ENCODE measurements at regions not wholly inside any gene's neighbourhood (a gene's known extent, or its start where the extent isn't known, plus 50 kb on each side); places are given as distances from the start of the nearest gene placed in this dataset.
A peak's percentile ranks its signal among the peaks of the same experiment; 100 is the strongest.

DNA sequence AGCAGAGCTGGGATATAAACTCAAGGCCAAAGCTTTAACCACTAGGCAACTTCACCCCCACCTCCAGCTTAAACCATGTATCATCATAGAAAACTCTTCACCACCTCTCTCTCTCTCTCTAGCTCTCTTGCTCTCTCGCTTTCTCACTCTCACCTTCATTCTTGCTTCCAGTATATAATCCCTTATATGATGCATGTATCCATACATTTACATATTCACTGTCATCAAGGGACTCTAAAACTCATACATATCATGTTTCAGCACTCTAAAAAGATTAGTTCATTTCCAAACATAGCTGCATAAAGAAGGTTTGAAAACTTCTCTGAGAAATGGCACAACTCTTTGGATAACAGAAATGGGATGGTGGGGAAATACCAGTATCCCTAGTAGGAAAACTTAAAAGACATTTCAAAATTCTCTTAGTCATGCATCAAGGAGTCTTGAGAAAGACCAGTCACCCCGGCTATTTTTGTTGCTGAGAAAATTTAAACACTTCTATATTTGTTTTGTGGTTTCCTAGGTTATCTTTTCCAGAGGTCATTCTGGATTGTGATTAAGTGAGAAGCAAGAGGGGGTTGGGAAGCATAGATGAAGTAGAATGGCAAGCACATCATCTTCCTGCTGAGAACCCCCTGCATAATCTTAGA, 447.8 kb upstream of the THBS1 start:
- Mint-ChIP-seq H3K36me3 (ENCODE audit: low read depth) (no peaks in the 10 kb centered on the region), H3K4me1 (ENCODE audit: low read depth) (peaks cover 4% of the 10 kb centered on the region), H3K27me3 (ENCODE audit: low read depth) (peaks cover 3% of the 10 kb centered on the region), H3K4me3 (no peak overlapping the region), H3K9me3 (no peaks in the 10 kb centered on the region), H3K27ac (no peak overlapping the region)

DNA sequence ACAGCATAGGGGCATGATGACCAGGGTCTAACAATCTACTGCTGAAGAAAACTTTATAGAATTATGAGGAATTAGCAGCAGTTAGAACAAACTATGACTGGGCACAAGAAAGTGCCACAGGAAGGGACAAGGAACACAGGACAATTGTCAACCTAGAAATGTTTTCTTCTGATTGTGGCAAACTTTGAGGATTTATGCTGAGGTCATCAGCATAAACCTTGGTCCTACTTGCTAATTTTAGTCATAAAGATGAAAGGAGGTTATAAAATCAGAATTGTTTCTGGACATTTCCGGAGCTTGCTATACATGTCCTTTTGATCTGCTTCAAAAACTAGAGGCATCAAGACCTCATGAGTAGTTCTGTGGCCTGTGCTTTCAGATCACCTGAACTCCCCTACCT, 446.6 kb upstream of the THBS1 start:
- Mint-ChIP-seq H3K4me1 (ENCODE audit: low read depth) (no peaks in the 10 kb centered on the region), H3K27me3 (ENCODE audit: low read depth) (peaks cover 3% of the 10 kb centered on the region), H3K27ac (no peak overlapping the region), H3K36me3 (ENCODE audit: low read depth) (no peaks in the 10 kb centered on the region), H3K9me3 (no peaks in the 10 kb centered on the region), H3K4me3 (no peak overlapping the region)

DNA sequence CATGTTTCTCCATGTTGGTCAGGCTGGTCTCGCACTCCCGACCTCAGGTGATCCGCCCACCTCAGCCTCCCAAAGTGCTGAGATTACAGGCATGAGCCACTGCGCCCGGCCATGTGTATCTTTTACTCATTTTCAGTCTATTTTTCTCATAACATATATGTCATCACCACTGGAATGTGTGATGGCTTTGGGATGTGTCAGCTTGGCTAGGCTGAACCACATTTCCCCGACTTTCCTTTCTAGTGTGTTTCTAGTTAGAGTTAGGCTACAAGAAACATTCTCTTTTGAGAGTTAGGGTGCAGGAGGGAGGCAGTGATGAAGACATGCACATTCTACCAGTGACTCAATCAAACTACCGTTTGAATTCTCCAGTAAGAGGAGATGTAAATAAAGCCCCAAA, 444.9 kb upstream of the THBS1 start:
- Mint-ChIP-seq H3K9me3 (no peaks in the 10 kb centered on the region), H3K36me3 (ENCODE audit: low read depth) (no peaks in the 10 kb centered on the region), H3K27me3 (ENCODE audit: low read depth) (peaks cover 3% of the 10 kb centered on the region), H3K4me3 (no peak overlapping the region), H3K4me1 (ENCODE audit: low read depth) (peaks cover 6% of the 10 kb centered on the region), H3K27ac (no peak overlapping the region)

- peak overlapping the region; percentile 67 for H3K27ac Mint-ChIP-seq
- no peaks in the 10 kb centered on the region for H3K27me3 Mint-ChIP-seq (ENCODE audit: low read depth)
- peaks cover 21% of the 10 kb centered on the region for H3K4me1 Mint-ChIP-seq (ENCODE audit: low read depth)
- no peak overlapping the region for H3K4me3 Mint-ChIP-seq
- H3K9me3 Mint-ChIP-seq: peaks cover 6% of the 10 kb centered on the region
- H3K36me3 Mint-ChIP-seq (ENCODE audit: low read depth): peaks cover 10% of the 10 kb centered on the region
Measured at GRCh38 chr15:39139431-39140059, 441.3 kb upstream of the THBS1 start.

GRCh38 chr15:39140060-39140604, 440.7 kb upstream of the THBS1 start:
- no peaks in the 10 kb centered on the region for H3K27me3 Mint-ChIP-seq (ENCODE audit: low read depth)

GRCh38 chr15:39142500-39142899, 438.4 kb upstream of the THBS1 start:
- Mint-ChIP-seq H3K4me3 (no peak overlapping the region), H3K36me3 (ENCODE audit: low read depth) (peaks cover 11% of the 10 kb centered on the region), H3K4me1 (ENCODE audit: low read depth) (peaks cover 34% of the 10 kb centered on the region), H3K27ac (peak overlapping the region; percentile 28), H3K27me3 (ENCODE audit: low read depth) (no peaks in the 10 kb centered on the region), H3K9me3 (peaks cover 6% of the 10 kb centered on the region)

More at GRCh38 chr15:39140060-39140604, 440.7 kb upstream of the THBS1 start:
- Mint-ChIP-seq H3K4me1 (ENCODE audit: low read depth) (peaks cover 26% of the 10 kb centered on the region), H3K36me3 (ENCODE audit: low read depth) (peaks cover 11% of the 10 kb centered on the region), H3K4me3 (no peak overlapping the region), H3K9me3 (peaks cover 6% of the 10 kb centered on the region), H3K27ac (peak overlapping the region; percentile 67)

DNA sequence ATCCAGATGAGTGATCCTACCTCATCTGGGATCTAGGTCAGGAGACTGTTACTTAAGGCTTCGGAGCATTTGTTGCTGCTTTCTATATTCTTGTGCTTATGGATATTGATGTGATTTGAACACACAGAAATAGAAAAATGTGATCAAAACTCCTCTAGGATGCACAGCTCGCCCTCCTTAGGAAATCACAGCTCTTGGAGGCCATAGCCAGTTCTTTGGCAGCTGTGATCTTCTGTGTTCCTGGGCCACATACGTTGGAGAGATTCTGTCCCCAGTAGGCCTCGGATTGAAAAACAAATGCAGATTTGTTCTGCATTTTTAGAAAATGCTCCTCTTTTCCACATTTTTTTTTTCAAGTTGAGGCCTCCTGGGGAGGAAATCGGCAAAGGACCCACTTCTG, 437.4 kb upstream of the THBS1 start:
- peaks cover 34% of the 10 kb centered on the region for H3K4me1 Mint-ChIP-seq (ENCODE audit: low read depth)
- H3K9me3 Mint-ChIP-seq: peaks cover 6% of the 10 kb centered on the region
- H3K27ac Mint-ChIP-seq: no peak overlapping the region
- H3K36me3 Mint-ChIP-seq (ENCODE audit: low read depth): peaks cover 11% of the 10 kb centered on the region
- H3K4me3 Mint-ChIP-seq: no peak overlapping the region
- no peaks in the 10 kb centered on the region for H3K27me3 Mint-ChIP-seq (ENCODE audit: low read depth)

GRCh38 chr15:39144051-39144450, 436.8 kb upstream of the THBS1 start:
- H3K4me1 Mint-ChIP-seq (ENCODE audit: low read depth): peaks cover 34% of the 10 kb centered on the region
- peaks cover 6% of the 10 kb centered on the region for H3K9me3 Mint-ChIP-seq
- peak overlapping the region; percentile 79 for H3K27ac Mint-ChIP-seq
- peaks cover 11% of the 10 kb centered on the region for H3K36me3 Mint-ChIP-seq (ENCODE audit: low read depth)
- H3K4me3 Mint-ChIP-seq: peak overlapping the region; percentile 1
- no peaks in the 10 kb centered on the region for H3K27me3 Mint-ChIP-seq (ENCODE audit: low read depth)

DNA sequence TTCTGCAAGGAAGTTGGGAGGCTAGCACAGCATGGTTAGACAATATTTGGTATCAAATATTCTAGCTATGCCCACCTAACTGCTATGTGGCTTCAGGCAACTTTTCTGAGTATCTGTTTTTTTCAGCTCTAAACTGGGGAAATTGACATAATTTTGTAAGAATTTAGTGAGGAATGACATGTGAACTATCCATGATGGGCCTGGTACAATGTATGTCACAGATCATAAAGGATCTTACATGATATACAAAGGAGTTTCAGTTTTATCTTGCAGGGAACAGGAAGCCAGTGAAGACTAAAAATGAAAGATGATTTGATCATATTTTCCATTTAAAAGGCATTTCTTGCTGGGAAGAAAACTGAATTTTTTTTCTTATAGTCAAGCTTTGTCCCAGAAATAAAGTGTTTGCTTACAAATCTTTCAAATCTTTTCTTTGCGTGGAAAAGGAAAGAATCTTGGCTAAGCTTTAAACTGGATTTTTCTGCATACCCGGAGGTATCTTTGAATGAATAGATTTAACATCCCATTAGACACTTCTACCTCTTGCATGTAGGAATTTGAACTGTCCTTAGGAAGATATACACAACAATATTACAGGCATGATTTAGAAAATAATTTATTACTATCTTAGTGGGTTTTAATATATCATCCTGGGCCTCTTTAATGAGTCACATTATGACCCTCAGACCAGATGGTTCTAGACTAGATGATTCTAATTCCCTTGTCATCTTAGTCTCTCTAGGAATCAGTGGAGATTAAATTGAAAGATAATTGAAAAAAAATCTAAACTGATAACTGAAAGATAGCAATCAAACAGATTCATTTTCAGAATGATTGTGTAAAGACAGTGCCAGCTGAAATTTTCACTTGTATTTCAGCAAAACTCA, 436.0 kb upstream of the THBS1 start:
- Mint-ChIP-seq H3K4me1 (ENCODE audit: low read depth) (peaks cover 36% of the 10 kb centered on the region), H3K27ac (peak overlapping the region; percentile 79)

GRCh38 chr15:39145854-39146625, 434.8 kb upstream of the THBS1 start:
- peaks cover 30% of the 10 kb centered on the region for H3K4me1 Mint-ChIP-seq (ENCODE audit: low read depth)
- peaks cover 11% of the 10 kb centered on the region for H3K36me3 Mint-ChIP-seq (ENCODE audit: low read depth)
- peaks cover 6% of the 10 kb centered on the region for H3K9me3 Mint-ChIP-seq
- no peak overlapping the region for H3K27ac Mint-ChIP-seq
- no peaks in the 10 kb centered on the region for H3K27me3 Mint-ChIP-seq (ENCODE audit: low read depth)
- no peak overlapping the region for H3K4me3 Mint-ChIP-seq

More for the DNA sequence above, 436.0 kb upstream of the THBS1 start:
- peaks cover 11% of the 10 kb centered on the region for H3K36me3 Mint-ChIP-seq (ENCODE audit: low read depth)
- H3K9me3 Mint-ChIP-seq: peaks cover 6% of the 10 kb centered on the region
- no peaks in the 10 kb centered on the region for H3K27me3 Mint-ChIP-seq (ENCODE audit: low read depth)
- peak overlapping the region; percentile 1 for H3K4me3 Mint-ChIP-seq

DNA sequence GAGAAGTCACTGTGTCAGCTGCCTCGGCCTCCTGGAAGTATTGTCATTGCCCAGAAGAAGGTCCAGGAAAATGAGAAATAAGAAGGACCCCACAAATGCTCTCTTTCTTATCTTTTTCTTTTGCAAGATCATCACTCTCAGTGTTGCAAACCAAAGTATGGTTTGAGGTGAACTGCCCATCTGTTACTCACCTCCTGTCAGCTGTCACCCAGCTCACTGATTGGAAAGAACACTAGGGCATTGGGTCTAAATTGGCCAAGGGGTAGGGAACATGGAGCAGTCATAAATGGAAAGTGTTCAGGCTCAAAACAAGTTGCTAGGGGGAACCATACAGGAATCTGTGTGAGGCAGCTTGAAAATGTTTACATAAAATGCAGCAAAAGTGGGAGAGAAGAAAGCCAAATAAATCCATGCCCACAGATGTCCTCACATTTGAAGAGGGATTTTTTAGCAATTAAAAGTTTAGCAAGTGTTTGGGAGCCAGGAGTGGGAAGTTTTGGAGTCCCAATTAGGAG, 431.2 kb upstream of the THBS1 start:
- no peaks in the 10 kb centered on the region for H3K9me3 Mint-ChIP-seq
- H3K27ac Mint-ChIP-seq: no peak overlapping the region
- peaks cover 14% of the 10 kb centered on the region for H3K4me1 Mint-ChIP-seq (ENCODE audit: low read depth)
- no peaks in the 10 kb centered on the region for H3K36me3 Mint-ChIP-seq (ENCODE audit: low read depth)
- peaks cover 3% of the 10 kb centered on the region for H3K27me3 Mint-ChIP-seq (ENCODE audit: low read depth)
- H3K4me3 Mint-ChIP-seq: no peak overlapping the region

DNA sequence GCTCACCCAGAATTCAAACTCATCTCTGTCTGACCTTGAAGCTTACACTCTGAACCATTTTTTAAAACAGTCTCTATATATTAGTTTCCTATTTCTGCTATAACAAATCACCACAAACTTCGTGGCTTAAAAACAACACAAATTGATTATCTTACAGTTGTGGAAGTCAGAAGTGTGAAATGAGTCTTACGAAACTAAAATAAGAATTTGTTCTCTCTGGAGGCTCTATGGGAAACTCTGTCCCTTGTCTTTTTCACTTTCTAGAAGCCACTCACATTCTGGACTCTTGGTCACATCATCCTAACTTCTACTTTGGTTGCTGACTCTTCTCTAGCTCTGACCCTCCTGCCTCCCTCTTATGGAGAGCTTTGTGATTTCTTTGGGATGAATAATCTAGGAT, 429.3 kb upstream of the THBS1 start:
- no peaks in the 10 kb centered on the region for H3K9me3 Mint-ChIP-seq
- no peak overlapping the region for H3K4me3 Mint-ChIP-seq
- H3K27ac Mint-ChIP-seq: no peak overlapping the region
- peaks cover 3% of the 10 kb centered on the region for H3K4me1 Mint-ChIP-seq (ENCODE audit: low read depth)
- no peaks in the 10 kb centered on the region for H3K36me3 Mint-ChIP-seq (ENCODE audit: low read depth)
- H3K27me3 Mint-ChIP-seq (ENCODE audit: low read depth): peaks cover 4% of the 10 kb centered on the region

- peaks cover 3% of the 10 kb centered on the region for H3K4me1 Mint-ChIP-seq (ENCODE audit: low read depth)
- H3K4me3 Mint-ChIP-seq: no peak overlapping the region
- H3K9me3 Mint-ChIP-seq: no peaks in the 10 kb centered on the region
- no peaks in the 10 kb centered on the region for H3K36me3 Mint-ChIP-seq (ENCODE audit: low read depth)
- no peak overlapping the region for H3K27ac Mint-ChIP-seq
- peaks cover 5% of the 10 kb centered on the region for H3K27me3 Mint-ChIP-seq (ENCODE audit: low read depth)
Measured at GRCh38 chr15:39153058-39153714, 427.7 kb upstream of the THBS1 start.

Data from T-helper 1 cell treated with Interleukin-12 subunit alpha and Interleukin-12 subunit beta and Interleukin-4 antibody, amounts not matched to agents 30 μg/mL and 1 μg/mL, for 36 hours (primary cell).